ENCODE measurements at regions not wholly inside any gene's neighbourhood (a gene's known extent, or its start where the extent isn't known, plus 50 kb on each side); places are given as distances from the start of the nearest gene placed in this dataset.

DNA sequence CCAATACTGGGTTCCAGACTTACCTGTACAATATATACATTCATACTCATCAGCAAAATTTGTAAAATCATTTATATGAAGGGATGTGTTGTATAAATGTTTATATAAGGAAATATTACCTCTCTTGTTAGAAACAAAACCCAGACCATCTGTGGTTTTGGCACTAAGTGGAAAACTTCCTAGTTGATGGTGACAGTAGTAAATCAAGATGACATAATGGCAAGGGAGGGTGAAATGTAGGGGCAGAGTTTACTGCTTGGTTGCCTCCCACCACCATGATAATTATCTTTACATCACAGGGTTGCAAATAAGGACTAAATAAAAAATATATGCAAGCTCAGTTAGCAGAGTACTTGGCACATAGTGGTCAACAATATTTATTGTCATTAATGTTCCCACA, 365.3 kb upstream of the TEX13C start:
- Histone ChIP-seq H3K56ac (replicated peaks; ENCODE audit: insufficient read length, low read depth, low read length) (no peak overlapping the region), H3K9ac (replicated peaks in 1 of 4; ENCODE audit: extremely low read depth in 1 of 4, low read depth in 3 of 4, low read length in 3 of 4) (no peak overlapping the region), H3K23ac (ENCODE audit: insufficient read length) (no peak overlapping the region), H2BK15ac (ENCODE audit: low read length) (no peak overlapping the region), H3K4me3 (ENCODE audit: extremely low read depth in 1 of 4, insufficient read depth in 2 of 4, low read depth in 3 of 4, low read length in 4 of 4) (no peak overlapping the region), H3K9me3 (ENCODE audit: insufficient read depth in 2 of 2, low read depth in 1 of 2, low read length in 1 of 2) (no peaks in the 10 kb centered on the region), H3K27ac (ENCODE audit: low read depth, low read length) (no peak overlapping the region), H4K5ac (ENCODE audit: insufficient read length, low read depth, low read length) (no peak overlapping the region), H2AK5ac (ENCODE audit: low read depth, low read length) (no peak overlapping the region), H3K36me3 (ENCODE audit: control insufficient read depth in 2 of 4, insufficient read depth in 4 of 4, low read length in 3 of 4) (no peaks in the 10 kb centered on the region), H3K27me3 (replicated peaks in 1 of 4; ENCODE audit: control insufficient read depth in 3 of 4, extremely low read depth in 1 of 4, insufficient read depth in 3 of 4, low read length in 3 of 4) (no peaks in the 10 kb centered on the region), H2BK5ac (ENCODE audit: low read depth, low read length) (no peak overlapping the region), H3K79me1 (ENCODE audit: low read depth, low read length) (no peaks in the 10 kb centered on the region), H3K79me2 (ENCODE audit: control insufficient read depth in 1 of 2, insufficient read depth in 2 of 2, low read length in 2 of 2) (no peaks in the 10 kb centered on the region), H3K4me2 (ENCODE audit: insufficient read depth in 1 of 2, low read depth in 2 of 2, low read length in 2 of 2) (no peak overlapping the region), H2AFZ (ENCODE audit: low read length) (no peak overlapping the region), H3K18ac (ENCODE audit: extremely low read depth, low read length) (no peak overlapping the region), H4K20me1 (replicated peaks in 1 of 2; ENCODE audit: control insufficient read depth in 1 of 2, insufficient read depth in 2 of 2, low read length in 2 of 2) (no peaks in the 10 kb centered on the region), H4K8ac (ENCODE audit: extremely low read depth, insufficient read depth, low read length) (no peak overlapping the region), H2BK12ac (ENCODE audit: low read depth, low read length) (no peak overlapping the region), H4K91ac (replicated peaks; ENCODE audit: insufficient read length, low read length) (no peak overlapping the region), H2BK20ac (ENCODE audit: low read length) (no peak overlapping the region), H3K14ac (ENCODE audit: insufficient read length) (no peak overlapping the region), H3K4ac (replicated peaks; ENCODE audit: insufficient read length, low read depth, low read length) (no peak overlapping the region), H3K4me1 (replicated peaks in 1 of 4; ENCODE audit: control insufficient read depth in 3 of 4, insufficient read depth in 4 of 4, low read length in 3 of 4) (no peaks in the 10 kb centered on the region), H2BK120ac (replicated peaks; ENCODE audit: low read depth, low read length) (no peak overlapping the region), H3K23me2 (ENCODE audit: low read depth, low read length) (no peaks in the 10 kb centered on the region; the same call in 1 of the 2 replicates)
- POLR2A ChIA-PET (ENCODE audit: partially characterized antibody) = no interaction called here
- TF ChIP-seq KDM5A (IDR thresholded peaks at IDR 0.05; ENCODE audit: low read length) (no peak), CBX8 (IDR thresholded peaks at IDR 0.05; ENCODE audit: borderline replicate concordance, low read depth, low read length) (no peak), SUZ12 (IDR thresholded peaks at IDR 0.05; ENCODE audit: low read length) (no peak)
- TF ChIP-seq, protein P1, sequence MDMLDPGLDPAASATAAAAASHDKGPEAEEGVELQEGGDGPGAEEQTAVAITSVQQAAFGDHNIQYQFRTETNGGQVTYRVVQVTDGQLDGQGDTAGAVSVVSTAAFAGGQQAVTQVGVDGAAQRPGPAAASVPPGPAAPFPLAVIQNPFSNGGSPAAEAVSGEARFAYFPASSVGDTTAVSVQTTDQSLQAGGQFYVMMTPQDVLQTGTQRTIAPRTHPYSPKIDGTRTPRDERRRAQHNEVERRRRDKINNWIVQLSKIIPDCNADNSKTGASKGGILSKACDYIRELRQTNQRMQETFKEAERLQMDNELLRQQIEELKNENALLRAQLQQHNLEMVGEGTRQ (IDR thresholded peaks at IDR 0.05; ENCODE audit: low read length) = no peak
- TF ChIP-seq, protein P2, sequence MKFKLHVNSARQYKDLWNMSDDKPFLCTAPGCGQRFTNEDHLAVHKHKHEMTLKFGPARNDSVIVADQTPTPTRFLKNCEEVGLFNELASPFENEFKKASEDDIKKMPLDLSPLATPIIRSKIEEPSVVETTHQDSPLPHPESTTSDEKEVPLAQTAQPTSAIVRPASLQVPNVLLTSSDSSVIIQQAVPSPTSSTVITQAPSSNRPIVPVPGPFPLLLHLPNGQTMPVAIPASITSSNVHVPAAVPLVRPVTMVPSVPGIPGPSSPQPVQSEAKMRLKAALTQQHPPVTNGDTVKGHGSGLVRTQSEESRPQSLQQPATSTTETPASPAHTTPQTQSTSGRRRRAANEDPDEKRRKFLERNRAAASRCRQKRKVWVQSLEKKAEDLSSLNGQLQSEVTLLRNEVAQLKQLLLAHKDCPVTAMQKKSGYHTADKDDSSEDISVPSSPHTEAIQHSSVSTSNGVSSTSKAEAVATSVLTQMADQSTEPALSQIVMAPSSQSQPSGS (IDR thresholded peaks at IDR 0.05; ENCODE audit: low read length) = no peak
- CTCF ChIA-PET (ENCODE audit: partially characterized antibody) = no interaction called here
- no peak for DNase-seq (ENCODE audit: low read depth in 1 of 2, low spot score in 2 of 2)
- no peak for FAIRE-seq

Measured in H1 (cell line).